Hepatocyte (in vitro differentiated cells): ENCODE measurements at regions not wholly inside any gene's neighbourhood (a gene's known extent, or its start where the extent isn't known, plus 50 kb on each side); places are given as distances from the start of the nearest gene placed in this dataset.

ENCODE experiments used
- DNase-seq: peaks from one replicate; pipeline ENCODE4 v3.0.0-alpha.2; 2016; ENCODE audit warnings: low spot score
- H2AFZ ChIP-seq: fragments of 200-600 bp; sonication (generic); 2 replicates; pipeline ENCODE4 v1.6.0; 2016; ENCODE audit warnings: antibody characterized with exemption, mild to moderate bottlenecking
- H3K27ac ChIP-seq: fragments of 200-600 bp; sonication (generic); 2 replicates; pipeline ENCODE4 v1.5.1; 2016; ENCODE audit warnings: mild to moderate bottlenecking
- H3K27me3 ChIP-seq: fragments of 200-600 bp; sonication (generic); 2 replicates; pipeline ENCODE4 v1.6.1; 2016
- H3K36me3 ChIP-seq: fragments of 200-600 bp; sonication (generic); replicated peaks from 2 replicates; pipeline ENCODE4 v1.5.1; 2016; ENCODE audit warnings: low read depth; ENCODE audit not compliant: insufficient read depth
- H3K4me1 ChIP-seq: fragments of 200-600 bp; sonication (generic); 2 replicates; pipeline ENCODE4 v1.5.1; 2016; ENCODE audit warnings: mild to moderate bottlenecking, moderate library complexity; ENCODE audit not compliant: insufficient read depth
- H3K4me2 ChIP-seq: fragments of 200-600 bp; sonication (generic); 2 replicates; pipeline ENCODE4 v1.6.0; 2016
- H3K4me3 ChIP-seq: fragments of 200-600 bp; sonication (generic); 2 replicates; pipeline ENCODE4 v1.5.1; 2016; ENCODE audit warnings: mild to moderate bottlenecking
- H3K79me2 ChIP-seq: fragments of 200-600 bp; sonication (generic); 2 replicates; pipeline ENCODE4 v1.6.0; 2017; ENCODE audit warnings: mild to moderate bottlenecking
- H3K9me2 ChIP-seq: fragments of 200-600 bp; sonication (generic); replicated peaks from 2 replicates; pipeline ENCODE4 v1.6.0; 2017; ENCODE audit warnings: mild to moderate bottlenecking; ENCODE audit not compliant: insufficient read depth
- H3K9me3 ChIP-seq: fragments of 200-600 bp; sonication (generic); 2 replicates; pipeline ENCODE4 v1.5.1; 2016; ENCODE audit warnings: low read depth, mild to moderate bottlenecking
- H4K20me1 ChIP-seq: fragments of 200-600 bp; sonication (generic); 2 replicates; pipeline ENCODE4 v1.6.0; 2016; ENCODE audit warnings: mild to moderate bottlenecking; ENCODE audit not compliant: insufficient read depth, poor library complexity, severe bottlenecking
- EZH2 ChIP-seq: fragments of 200-600 bp; sonication (generic); IDR thresholded peaks from 2 replicates; pipeline ENCODE4 v1.6.1; 2016; ENCODE audit warnings: antibody characterized with exemption, mild to moderate bottlenecking, borderline replicate concordance
- EZH2phosphoT487 ChIP-seq: fragments of 200-600 bp; sonication (generic); IDR thresholded peaks from one replicate; pipeline ENCODE4 v1.6.1; 2018; ENCODE audit warnings: antibody characterized with exemption, mild to moderate bottlenecking, low read depth, moderate library complexity; ENCODE audit not compliant: unreplicated experiment, severe bottlenecking
- WGBS: methylation state at CpG from one replicate; pipeline ENCODE4 v1.1.6; 2016; ENCODE audit warnings: low lambda C conversion rate; ENCODE audit errors: missing lambda C conversion rate; 5-methylcytosine and 5-hydroxymethylcytosine counted together
- TF ChIP-seq, protein P1 (sequence below): fragments of 200-600 bp; sonication (generic); IDR thresholded peaks from 2 replicates; pipeline ENCODE4 v1.5.1; 2016; ENCODE audit warnings: antibody characterized with exemption, mild to moderate bottlenecking; ENCODE audit not compliant: poor library complexity

DNA sequence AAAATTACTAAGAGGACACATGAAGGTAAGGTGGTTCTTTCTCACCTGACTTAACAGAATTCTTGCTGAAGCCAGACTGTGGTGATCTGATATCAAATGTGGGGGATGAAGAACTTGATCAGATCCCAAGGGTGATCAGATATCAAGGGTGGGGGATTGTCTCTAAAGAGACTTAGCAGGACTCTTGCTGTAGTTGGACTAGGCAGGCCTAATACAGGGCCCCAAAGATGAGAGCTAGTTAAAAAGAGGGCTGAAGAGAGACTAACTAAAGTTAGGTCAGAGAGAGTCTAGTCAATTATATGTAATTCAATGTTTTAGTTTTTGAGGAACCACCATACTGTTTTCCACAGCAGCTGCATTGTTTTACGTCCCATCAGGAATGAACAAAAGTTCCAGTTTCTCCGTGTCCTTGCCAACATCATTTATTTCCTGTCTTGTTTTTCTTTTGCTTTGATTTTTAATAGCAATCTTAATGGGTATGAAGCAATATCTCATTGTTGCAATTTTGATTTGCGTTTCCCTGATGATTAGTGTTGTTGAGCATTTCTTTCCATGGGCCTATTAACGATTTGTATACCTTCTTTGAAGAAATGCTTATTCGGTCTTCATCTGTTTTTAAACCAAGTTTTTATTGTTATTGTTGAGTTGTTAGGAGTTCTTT is 77.6 kb upstream of the ALDH1A1 start:
- Histone ChIP-seq H3K27me3 (no peaks in the 10 kb centered on the region), H3K79me2 (no peaks in the 10 kb centered on the region), H3K4me2 (no peak overlapping the region), H4K20me1 (no peaks in the 10 kb centered on the region), H3K4me1 (no peaks in the 10 kb centered on the region), H3K4me3 (no peak overlapping the region), H3K36me3 (no peaks in the 10 kb centered on the region), H3K27ac (no peak overlapping the region), H2AFZ (no peak overlapping the region), H3K9me3 (no peaks in the 10 kb centered on the region), H3K9me2 (no peaks in the 10 kb centered on the region)
- TF ChIP-seq EZH2 (no peak), EZH2phosphoT487 (no peak)
- TF ChIP-seq, protein P1, sequence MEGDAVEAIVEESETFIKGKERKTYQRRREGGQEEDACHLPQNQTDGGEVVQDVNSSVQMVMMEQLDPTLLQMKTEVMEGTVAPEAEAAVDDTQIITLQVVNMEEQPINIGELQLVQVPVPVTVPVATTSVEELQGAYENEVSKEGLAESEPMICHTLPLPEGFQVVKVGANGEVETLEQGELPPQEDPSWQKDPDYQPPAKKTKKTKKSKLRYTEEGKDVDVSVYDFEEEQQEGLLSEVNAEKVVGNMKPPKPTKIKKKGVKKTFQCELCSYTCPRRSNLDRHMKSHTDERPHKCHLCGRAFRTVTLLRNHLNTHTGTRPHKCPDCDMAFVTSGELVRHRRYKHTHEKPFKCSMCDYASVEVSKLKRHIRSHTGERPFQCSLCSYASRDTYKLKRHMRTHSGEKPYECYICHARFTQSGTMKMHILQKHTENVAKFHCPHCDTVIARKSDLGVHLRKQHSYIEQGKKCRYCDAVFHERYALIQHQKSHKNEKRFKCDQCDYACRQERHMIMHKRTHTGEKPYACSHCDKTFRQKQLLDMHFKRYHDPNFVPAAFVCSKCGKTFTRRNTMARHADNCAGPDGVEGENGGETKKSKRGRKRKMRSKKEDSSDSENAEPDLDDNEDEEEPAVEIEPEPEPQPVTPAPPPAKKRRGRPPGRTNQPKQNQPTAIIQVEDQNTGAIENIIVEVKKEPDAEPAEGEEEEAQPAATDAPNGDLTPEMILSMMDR: no peak
- WGBS: 92% methylated on average over 5 of the region's 5 CpGs
- DNase-seq: no peak

DNA sequence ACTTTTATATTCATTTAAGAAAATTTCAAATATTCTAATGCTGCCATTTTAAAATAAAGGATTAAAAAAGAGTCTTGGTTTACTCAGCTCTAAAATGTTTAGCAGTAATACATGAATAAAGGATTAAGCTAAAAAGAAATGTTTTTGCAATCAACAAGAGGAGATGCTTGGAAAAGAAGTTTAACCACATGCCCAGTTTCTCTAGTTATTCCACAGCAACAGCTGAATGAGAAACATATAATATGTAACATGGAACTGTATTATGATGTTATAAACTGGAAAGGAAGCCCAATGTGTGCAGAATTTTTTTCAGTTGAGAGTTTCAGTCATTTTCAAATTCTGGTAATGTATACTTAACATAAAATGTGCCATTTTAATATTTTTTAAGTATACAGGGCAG is 76.5 kb upstream of the ALDH1A1 start:
- TF ChIP-seq EZH2phosphoT487: no peak
- TF ChIP-seq EZH2: no peak
- TF ChIP-seq, protein P1: no peak
- no peak overlapping the region for H3K4me2 ChIP-seq
- H4K20me1 ChIP-seq: no peaks in the 10 kb centered on the region
- H3K9me2 ChIP-seq: no peaks in the 10 kb centered on the region
- no peak overlapping the region for H3K27ac ChIP-seq
- no peaks in the 10 kb centered on the region for H3K36me3 ChIP-seq
- no peak for DNase-seq
- H3K4me1 ChIP-seq: no peaks in the 10 kb centered on the region
- no peaks in the 10 kb centered on the region for H3K27me3 ChIP-seq
- no peaks in the 10 kb centered on the region for H3K79me2 ChIP-seq
- H2AFZ ChIP-seq: no peak overlapping the region
- no peak overlapping the region for H3K4me3 ChIP-seq
- H3K9me3 ChIP-seq: no peaks in the 10 kb centered on the region

DNA sequence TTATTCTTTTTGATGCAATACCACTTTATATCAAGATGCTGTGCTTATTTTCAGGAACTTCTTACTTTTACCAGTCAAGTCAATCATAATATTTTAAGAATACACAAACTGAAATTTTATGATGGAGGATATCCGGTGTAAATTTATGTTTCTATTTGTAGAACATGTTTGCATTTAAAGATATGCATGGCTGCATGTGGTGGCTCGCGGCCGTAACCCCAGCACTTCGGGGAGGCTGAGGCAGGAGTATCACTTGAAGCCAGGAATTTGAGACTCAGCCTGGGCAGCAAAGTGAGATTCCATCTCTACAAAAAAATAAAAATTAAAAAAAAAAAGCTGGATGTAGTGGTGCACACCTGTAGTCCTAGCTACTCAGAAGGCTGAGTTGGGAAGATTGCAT is 73.5 kb upstream of the ALDH1A1 start:
- 96% methylated on average over 5 of the region's 5 CpGs for WGBS

More for the DNA sequence above, 73.5 kb upstream of the ALDH1A1 start:
- no peak overlapping the region for H3K4me2 ChIP-seq
- H3K4me3 ChIP-seq: no peak overlapping the region
- no peaks in the 10 kb centered on the region for H3K4me1 ChIP-seq
- H2AFZ ChIP-seq: no peak overlapping the region
- H3K79me2 ChIP-seq: no peaks in the 10 kb centered on the region
- H3K36me3 ChIP-seq: no peaks in the 10 kb centered on the region
- no peaks in the 10 kb centered on the region for H3K9me3 ChIP-seq
- TF ChIP-seq EZH2phosphoT487 (no peak), EZH2 (no peak)
- TF ChIP-seq, protein P1: no peak
- H3K27me3 ChIP-seq: no peaks in the 10 kb centered on the region
- no peak overlapping the region for H3K27ac ChIP-seq
- no peaks in the 10 kb centered on the region for H4K20me1 ChIP-seq
- no peaks in the 10 kb centered on the region for H3K9me2 ChIP-seq
- no peak for DNase-seq
